ENCODE measurements at regions not wholly inside any gene's neighbourhood (a gene's known extent, or its start where the extent isn't known, plus 50 kb on each side); places are given as distances from the start of the nearest gene placed in this dataset.

GRCh38 chr5:146962801-146963355 is 84.3 kb upstream of the PPP2R2B start:
- no peak for TF ChIP-seq EGR1 (IDR thresholded peaks at IDR 0.05)
- 0 out of 2 replicates have a peak, but pooled peaks have one; percentile 3 for TF ChIP-seq CEBPB (IDR thresholded peaks at IDR 0.05)

- TF ChIP-seq TEAD4 (IDR thresholded peaks at IDR 0.05): no peak
- TF ChIP-seq ZBTB7A (IDR thresholded peaks at IDR 0.05; ENCODE audit: low read depth): no peak
- no peak for TF ChIP-seq EGR1 (IDR thresholded peaks at IDR 0.05)
- peak; percentile 81 for TF ChIP-seq RAD21 (IDR thresholded peaks at IDR 0.05; ENCODE audit: low read depth)
Observed at GRCh38 chr5:146965761-146966659, 87.5 kb upstream of the PPP2R2B start.

DNA sequence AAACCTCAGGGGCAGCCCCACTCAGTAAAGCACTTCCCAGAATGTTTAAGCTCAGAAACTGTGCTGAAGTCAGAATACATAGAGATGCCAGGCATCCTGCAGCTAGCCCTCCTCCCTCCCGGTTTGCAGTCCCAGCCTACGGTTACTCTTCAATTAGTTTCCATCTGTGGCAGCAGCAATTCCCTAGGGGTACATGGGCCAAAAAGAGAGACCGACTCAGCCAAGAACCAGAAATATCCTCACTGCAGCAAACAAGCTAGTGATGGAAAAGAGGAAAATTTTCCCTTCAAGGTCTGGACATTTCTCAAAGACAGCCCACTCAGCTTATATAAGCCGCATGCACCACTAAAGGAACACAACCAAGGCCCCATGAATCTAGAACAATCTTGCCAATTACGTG is 89.1 kb upstream of the PPP2R2B start:
- TF ChIP-seq MAX (IDR thresholded peaks at IDR 0.05) (no peak), FOXM1 (IDR thresholded peaks at IDR 0.05; ENCODE audit: borderline replicate concordance, low read depth) (no peak), EP300 (IDR thresholded peaks at IDR 0.05; ENCODE audit: borderline replicate concordance) (no peak), CEBPB (IDR thresholded peaks at IDR 0.05) (no peak), CREB1 (IDR thresholded peaks at IDR 0.05; ENCODE audit: low read depth) (no peak), RAD21 (IDR thresholded peaks at IDR 0.05; ENCODE audit: low read depth) (no peak), TAF1 (IDR thresholded peaks at IDR 0.05; ENCODE audit: low read depth) (no peak), EGR1 (IDR thresholded peaks at IDR 0.05) (no peak), NFIC (IDR thresholded peaks at IDR 0.05) (no peak), YY1 (IDR thresholded peaks at IDR 0.05; ENCODE audit: low read depth) (no peak)
- TF ChIP-seq, protein P1, sequence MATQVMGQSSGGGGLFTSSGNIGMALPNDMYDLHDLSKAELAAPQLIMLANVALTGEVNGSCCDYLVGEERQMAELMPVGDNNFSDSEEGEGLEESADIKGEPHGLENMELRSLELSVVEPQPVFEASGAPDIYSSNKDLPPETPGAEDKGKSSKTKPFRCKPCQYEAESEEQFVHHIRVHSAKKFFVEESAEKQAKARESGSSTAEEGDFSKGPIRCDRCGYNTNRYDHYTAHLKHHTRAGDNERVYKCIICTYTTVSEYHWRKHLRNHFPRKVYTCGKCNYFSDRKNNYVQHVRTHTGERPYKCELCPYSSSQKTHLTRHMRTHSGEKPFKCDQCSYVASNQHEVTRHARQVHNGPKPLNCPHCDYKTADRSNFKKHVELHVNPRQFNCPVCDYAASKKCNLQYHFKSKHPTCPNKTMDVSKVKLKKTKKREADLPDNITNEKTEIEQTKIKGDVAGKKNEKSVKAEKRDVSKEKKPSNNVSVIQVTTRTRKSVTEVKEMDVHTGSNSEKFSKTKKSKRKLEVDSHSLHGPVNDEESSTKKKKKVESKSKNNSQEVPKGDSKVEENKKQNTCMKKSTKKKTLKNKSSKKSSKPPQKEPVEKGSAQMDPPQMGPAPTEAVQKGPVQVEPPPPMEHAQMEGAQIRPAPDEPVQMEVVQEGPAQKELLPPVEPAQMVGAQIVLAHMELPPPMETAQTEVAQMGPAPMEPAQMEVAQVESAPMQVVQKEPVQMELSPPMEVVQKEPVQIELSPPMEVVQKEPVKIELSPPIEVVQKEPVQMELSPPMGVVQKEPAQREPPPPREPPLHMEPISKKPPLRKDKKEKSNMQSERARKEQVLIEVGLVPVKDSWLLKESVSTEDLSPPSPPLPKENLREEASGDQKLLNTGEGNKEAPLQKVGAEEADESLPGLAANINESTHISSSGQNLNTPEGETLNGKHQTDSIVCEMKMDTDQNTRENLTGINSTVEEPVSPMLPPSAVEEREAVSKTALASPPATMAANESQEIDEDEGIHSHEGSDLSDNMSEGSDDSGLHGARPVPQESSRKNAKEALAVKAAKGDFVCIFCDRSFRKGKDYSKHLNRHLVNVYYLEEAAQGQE (IDR thresholded peaks at IDR 0.05; ENCODE audit: low read depth): no peak

DNA sequence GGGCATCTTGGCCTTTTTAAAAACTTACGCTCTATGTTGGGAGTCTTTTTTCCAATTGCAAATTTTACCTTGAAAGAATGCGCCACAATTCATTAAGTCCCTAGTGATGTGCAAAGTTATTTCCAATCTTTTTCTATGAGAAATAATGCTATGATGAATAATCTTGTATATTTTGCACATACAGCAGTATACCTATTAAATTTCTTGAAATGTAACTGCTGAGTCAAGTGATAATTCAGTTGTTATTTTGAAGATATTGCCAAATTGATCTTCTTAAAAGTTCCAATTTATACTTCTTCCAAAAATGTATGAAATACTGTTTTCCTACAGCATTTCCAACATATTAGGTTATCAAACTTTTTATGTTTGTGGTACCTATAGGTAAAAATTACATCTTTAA is 92.8 kb upstream of the PPP2R2B start:
- no peak for TF ChIP-seq YY1 (IDR thresholded peaks at IDR 0.05; ENCODE audit: low read depth)
- no peak for TF ChIP-seq NFIC (IDR thresholded peaks at IDR 0.05)
- no peak for TF ChIP-seq TCF12 (IDR thresholded peaks at IDR 0.05; ENCODE audit: low read depth)
- TF ChIP-seq, protein P2, sequence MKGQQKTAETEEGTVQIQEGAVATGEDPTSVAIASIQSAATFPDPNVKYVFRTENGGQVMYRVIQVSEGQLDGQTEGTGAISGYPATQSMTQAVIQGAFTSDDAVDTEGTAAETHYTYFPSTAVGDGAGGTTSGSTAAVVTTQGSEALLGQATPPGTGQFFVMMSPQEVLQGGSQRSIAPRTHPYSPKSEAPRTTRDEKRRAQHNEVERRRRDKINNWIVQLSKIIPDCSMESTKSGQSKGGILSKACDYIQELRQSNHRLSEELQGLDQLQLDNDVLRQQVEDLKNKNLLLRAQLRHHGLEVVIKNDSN (IDR thresholded peaks at IDR 0.05): no peak

DNA sequence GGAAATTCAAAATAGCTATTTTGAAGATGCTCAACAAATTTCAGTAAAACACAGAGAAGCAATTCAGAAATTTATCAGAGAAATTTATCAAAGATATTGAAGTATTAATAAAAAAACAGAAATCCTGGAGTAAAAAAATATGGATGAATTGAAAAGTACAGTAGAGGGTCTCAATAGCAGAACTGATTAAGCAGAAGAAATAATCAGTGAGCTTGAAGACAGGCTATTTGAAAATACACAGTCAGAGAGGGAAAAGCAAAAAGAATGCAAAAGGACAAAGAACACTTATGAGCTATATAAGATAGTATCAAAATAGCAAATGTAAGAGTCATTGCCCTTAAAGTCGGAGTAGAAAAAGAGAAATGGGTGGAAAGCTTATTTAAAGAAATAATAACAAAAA is 107.9 kb upstream of the PPP2R2B start:
- no peak for TF ChIP-seq TEAD4 (IDR thresholded peaks at IDR 0.05)

GRCh38 chr5:146993876-146994530 is 115.4 kb upstream of the PPP2R2B start:
- TF ChIP-seq ZBTB7A (IDR thresholded peaks at IDR 0.05; ENCODE audit: low read depth) (no peak), EGR1 (IDR thresholded peaks at IDR 0.05) (no peak), RAD21 (IDR thresholded peaks at IDR 0.05; ENCODE audit: low read depth) (no peak), EP300 (IDR thresholded peaks at IDR 0.05; ENCODE audit: borderline replicate concordance) (no peak), CREB1 (IDR thresholded peaks at IDR 0.05; ENCODE audit: low read depth) (no peak), NFIC (IDR thresholded peaks at IDR 0.05) (no peak), FOXM1 (IDR thresholded peaks at IDR 0.05; ENCODE audit: borderline replicate concordance, low read depth) (no peak), YY1 (IDR thresholded peaks at IDR 0.05; ENCODE audit: low read depth) (no peak), TEAD4 (IDR thresholded peaks at IDR 0.05) (no peak), MAX (IDR thresholded peaks at IDR 0.05) (no peak)
- TF ChIP-seq, protein P2 (IDR thresholded peaks at IDR 0.05): no peak

DNA sequence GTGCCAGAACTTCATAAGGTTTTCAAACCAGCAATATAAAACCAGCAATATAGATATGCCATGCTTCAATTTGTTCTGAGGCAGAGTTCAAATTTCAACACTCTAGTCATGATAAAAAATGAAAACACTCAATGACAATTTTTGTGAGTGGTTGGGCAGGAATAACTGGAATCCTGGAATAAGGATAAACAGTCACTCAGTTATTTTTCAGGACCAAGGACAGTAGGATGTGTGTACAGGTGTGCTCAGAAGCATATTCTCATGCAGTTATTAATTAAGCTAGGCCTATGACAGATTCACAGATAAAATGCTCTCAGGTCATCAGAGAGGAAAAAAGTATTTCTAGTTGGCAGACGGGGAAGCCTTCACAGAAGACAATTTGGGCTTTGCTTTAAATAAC is 117.3 kb upstream of the PPP2R2B start:
- TF ChIP-seq, protein P1 (IDR thresholded peaks at IDR 0.05; ENCODE audit: low read depth): peak; percentile 74
- no peak for TF ChIP-seq TEAD4 (IDR thresholded peaks at IDR 0.05)

Data from Ishikawa (cell line).